Superior temporal gyrus (tissue), 1 donor: ENCODE measurements at regions not wholly inside any gene's neighbourhood (a gene's known extent, or its start where the extent isn't known, plus 50 kb on each side); places are given as distances from the start of the nearest gene placed in this dataset.
"Not testable (repeated sequence)": the region's sequence is repeated elsewhere in the genome, so short reads cannot be mapped to it uniquely, and the experiment has no call there.

ENCODE experiments used
- DNase-seq: peaks from one replicate; pipeline ENCODE4 v3.0.0-alpha.2; 2016; ENCODE audit errors: extremely low spot score

- DNase-seq = not testable (repeated sequence)
Observed at GRCh38 chr5:159502116-159502515, 171.8 kb upstream of the IL12B start.

GRCh38 chr5:159503236-159503635 is 172.9 kb upstream of the IL12B start:
- DNase-seq = no peak

- no peak for DNase-seq
Observed at GRCh38 chr5:159504106-159504856, 174.0 kb upstream of the IL12B start.

- no peak for DNase-seq
Observed at GRCh38 chr5:159504857-159505304, 174.6 kb upstream of the IL12B start.

- DNase-seq = no peak
Observed at GRCh38 chr5:159507055-159507454, 176.8 kb upstream of the IL12B start.

GRCh38 chr5:159507661-159508060 is 177.4 kb upstream of the IL12B start:
- no peak for DNase-seq

- no peak for DNase-seq
Observed at GRCh38 chr5:159508344-159508743, 178.1 kb upstream of the IL12B start.

- no peak for DNase-seq
Observed at GRCh38 chr5:159509002-159509660, 178.8 kb upstream of the IL12B start.

- DNase-seq = no peak
Observed at GRCh38 chr5:159510282-159510681, 180.0 kb upstream of the IL12B start.

GRCh38 chr5:159511570-159511969 is 181.3 kb upstream of the IL12B start:
- no peak for DNase-seq

GRCh38 chr5:159512064-159512463 is 181.8 kb upstream of the IL12B start:
- DNase-seq = no peak

- DNase-seq = no peak
Observed at GRCh38 chr5:159514229-159514810, 184.0 kb upstream of the IL12B start.

- no peak for DNase-seq
Observed at GRCh38 chr5:159515197-159515596, 184.9 kb upstream of the IL12B start.

GRCh38 chr5:159515909-159516415 is 185.7 kb upstream of the IL12B start:
- peak; percentile 39 for DNase-seq

- no peak for DNase-seq
Observed at GRCh38 chr5:159518371-159518770, 188.1 kb upstream of the IL12B start.

GRCh38 chr5:159519365-159519764 is 189.1 kb upstream of the IL12B start:
- no peak for DNase-seq

- no peak for DNase-seq
Observed at GRCh38 chr5:159522841-159523240, 192.6 kb upstream of the IL12B start.

- DNase-seq = not testable (repeated sequence)
Observed at GRCh38 chr5:159524279-159524678, 194.0 kb upstream of the IL12B start.

- DNase-seq = no peak
Observed at GRCh38 chr5:159525117-159525516, 194.8 kb upstream of the IL12B start.

GRCh38 chr5:159527546-159528254 is 197.4 kb upstream of the IL12B start:
- no peak for DNase-seq

- DNase-seq = peak; percentile 38
Observed at GRCh38 chr5:159531554-159532105, 201.3 kb upstream of the IL12B start.

GRCh38 chr5:159533197-159533596 is 202.9 kb upstream of the IL12B start:
- no peak for DNase-seq
